ENCODE measurements at regions not wholly inside any gene's neighbourhood (a gene's known extent, or its start where the extent isn't known, plus 50 kb on each side); places are given as distances from the start of the nearest gene placed in this dataset.

GRCh38 chr12:87766044-87766443 is 263.2 kb downstream of the C12orf50 start:
- ATAC-seq (no peak), DNase-seq (ENCODE audit: low spot score) (no peak)
- Mint-ChIP-seq H3K4me1 (ENCODE audit: low read depth in 2 of 2) (no peaks in the 10 kb centered on the region), H3K27me3 (no peaks in the 10 kb centered on the region), H3K4me3 (no peak overlapping the region), H3K27ac (no peak overlapping the region), H3K9me3 (peaks cover 8% of the 10 kb centered on the region), H3K36me3 (no peaks in the 10 kb centered on the region)

GRCh38 chr12:87760943-87761342 is 268.3 kb downstream of the C12orf50 start:
- no peak overlapping the region for H3K27ac Mint-ChIP-seq
- DNase-seq (ENCODE audit: low spot score) (no peak), ATAC-seq (no peak)
- H3K9me3 Mint-ChIP-seq: peaks cover 12% of the 10 kb centered on the region
- no peaks in the 10 kb centered on the region for H3K27me3 Mint-ChIP-seq
- no peak overlapping the region for H3K4me3 Mint-ChIP-seq
- peaks cover 4% of the 10 kb centered on the region for H3K36me3 Mint-ChIP-seq
- H3K4me1 Mint-ChIP-seq (ENCODE audit: low read depth in 2 of 2): no peaks in the 10 kb centered on the region

- DNase-seq (ENCODE audit: low spot score) (no peak), ATAC-seq (no peak)
- Mint-ChIP-seq H3K27me3 (no peaks in the 10 kb centered on the region), H3K4me1 (ENCODE audit: low read depth in 2 of 2) (no peaks in the 10 kb centered on the region), H3K36me3 (peaks cover 4% of the 10 kb centered on the region), H3K27ac (no peak overlapping the region), H3K9me3 (peaks cover 23% of the 10 kb centered on the region), H3K4me3 (no peak overlapping the region)
These were observed 270.9 kb downstream of the C12orf50 start for GRCh38 chr12:87758271-87758670.

GRCh38 chr12:87756721-87757120 is 272.5 kb downstream of the C12orf50 start:
- ATAC-seq (no peak), DNase-seq (ENCODE audit: low spot score) (no peak)
- no peak overlapping the region for H3K4me3 Mint-ChIP-seq
- H3K36me3 Mint-ChIP-seq: peaks cover 4% of the 10 kb centered on the region
- H3K9me3 Mint-ChIP-seq: peaks cover 24% of the 10 kb centered on the region
- H3K4me1 Mint-ChIP-seq (ENCODE audit: low read depth in 2 of 2): no peaks in the 10 kb centered on the region
- H3K27me3 Mint-ChIP-seq: no peaks in the 10 kb centered on the region
- H3K27ac Mint-ChIP-seq: no peak overlapping the region

- H3K9me3 Mint-ChIP-seq: peaks cover 21% of the 10 kb centered on the region
- peaks cover 4% of the 10 kb centered on the region for H3K36me3 Mint-ChIP-seq
- no peak overlapping the region for H3K27ac Mint-ChIP-seq
- H3K4me1 Mint-ChIP-seq (ENCODE audit: low read depth in 2 of 2): no peaks in the 10 kb centered on the region
- H3K4me3 Mint-ChIP-seq: no peak overlapping the region
- no peak for ATAC-seq
- DNase-seq (ENCODE audit: low spot score): no peak
- H3K27me3 Mint-ChIP-seq: no peaks in the 10 kb centered on the region
These were observed 273.1 kb downstream of the C12orf50 start for GRCh38 chr12:87756111-87756510.

- no peak for DNase-seq (ENCODE audit: low spot score)
These were observed 300.1 kb downstream of the C12orf50 start for GRCh38 chr12:87728931-87729593.

GRCh38 chr12:87720967-87721366 is 308.2 kb downstream of the C12orf50 start:
- H3K36me3 Mint-ChIP-seq: peaks cover 5% of the 10 kb centered on the region
- peaks cover 20% of the 10 kb centered on the region for H3K9me3 Mint-ChIP-seq
- no peak overlapping the region for H3K27ac Mint-ChIP-seq
- H3K4me3 Mint-ChIP-seq: no peak overlapping the region
- no peaks in the 10 kb centered on the region for H3K27me3 Mint-ChIP-seq
- no peak for ATAC-seq
- DNase-seq (ENCODE audit: low spot score): no peak
- no peaks in the 10 kb centered on the region for H3K4me1 Mint-ChIP-seq (ENCODE audit: low read depth in 2 of 2)

More at GRCh38 chr12:87728931-87729593, 300.1 kb downstream of the C12orf50 start:
- H3K4me1 Mint-ChIP-seq (ENCODE audit: low read depth in 2 of 2): no peaks in the 10 kb centered on the region
- H3K36me3 Mint-ChIP-seq: no peaks in the 10 kb centered on the region
- no peak overlapping the region for H3K4me3 Mint-ChIP-seq
- no peak overlapping the region for H3K27ac Mint-ChIP-seq
- no peak for ATAC-seq
- H3K27me3 Mint-ChIP-seq: no peaks in the 10 kb centered on the region
- H3K9me3 Mint-ChIP-seq: peaks cover 17% of the 10 kb centered on the region

GRCh38 chr12:87704374-87704773 is 324.8 kb downstream of the C12orf50 start:
- no peak for ATAC-seq
- Mint-ChIP-seq H3K4me3 (no peak overlapping the region), H3K4me1 (ENCODE audit: low read depth in 2 of 2) (no peaks in the 10 kb centered on the region)

GRCh38 chr12:87690236-87690810 is 338.9 kb downstream of the C12orf50 start:
- no peak for DNase-seq (ENCODE audit: low spot score)
- no peak for ATAC-seq
- H3K27me3 Mint-ChIP-seq: no peaks in the 10 kb centered on the region
- H3K9me3 Mint-ChIP-seq: peaks cover 11% of the 10 kb centered on the region
- H3K4me1 Mint-ChIP-seq (ENCODE audit: low read depth in 2 of 2): no peaks in the 10 kb centered on the region
- H3K27ac Mint-ChIP-seq: no peak overlapping the region
- H3K4me3 Mint-ChIP-seq: no peak overlapping the region
- peaks cover 5% of the 10 kb centered on the region for H3K36me3 Mint-ChIP-seq

More at GRCh38 chr12:87704374-87704773, 324.8 kb downstream of the C12orf50 start:
- Mint-ChIP-seq H3K27ac (no peak overlapping the region), H3K9me3 (peaks cover 11% of the 10 kb centered on the region), H3K36me3 (peaks cover 6% of the 10 kb centered on the region), H3K27me3 (no peaks in the 10 kb centered on the region)
- DNase-seq (ENCODE audit: low spot score): no peak

GRCh38 chr12:87689196-87689595 is 340.0 kb downstream of the C12orf50 start:
- Mint-ChIP-seq H3K9me3 (peaks cover 11% of the 10 kb centered on the region), H3K27me3 (no peaks in the 10 kb centered on the region), H3K27ac (no peak overlapping the region), H3K4me3 (no peak overlapping the region), H3K36me3 (peaks cover 5% of the 10 kb centered on the region), H3K4me1 (ENCODE audit: low read depth in 2 of 2) (no peaks in the 10 kb centered on the region)
- DNase-seq (ENCODE audit: low spot score): no peak
- ATAC-seq: no peak

GRCh38 chr12:87687362-87687761 is 341.8 kb downstream of the C12orf50 start:
- Mint-ChIP-seq H3K4me3 (no peak overlapping the region), H3K9me3 (peaks cover 8% of the 10 kb centered on the region), H3K27ac (no peak overlapping the region), H3K36me3 (peaks cover 5% of the 10 kb centered on the region), H3K27me3 (no peaks in the 10 kb centered on the region), H3K4me1 (ENCODE audit: low read depth in 2 of 2) (no peaks in the 10 kb centered on the region)
- DNase-seq (ENCODE audit: low spot score) (no peak), ATAC-seq (no peak)

- no peak for DNase-seq (ENCODE audit: low spot score)
- Mint-ChIP-seq H3K27me3 (no peaks in the 10 kb centered on the region), H3K9me3 (peaks cover 8% of the 10 kb centered on the region), H3K4me1 (ENCODE audit: low read depth in 2 of 2) (no peaks in the 10 kb centered on the region), H3K36me3 (peaks cover 5% of the 10 kb centered on the region), H3K27ac (no peak overlapping the region), H3K4me3 (no peak overlapping the region)
- no peak for ATAC-seq
These were observed 343.5 kb downstream of the C12orf50 start for GRCh38 chr12:87685696-87686095.

GRCh38 chr12:87679251-87679650 is 349.9 kb downstream of the C12orf50 start:
- H3K27me3 Mint-ChIP-seq: no peaks in the 10 kb centered on the region
- no peaks in the 10 kb centered on the region for H3K4me1 Mint-ChIP-seq (ENCODE audit: low read depth in 2 of 2)
- no peak overlapping the region for H3K4me3 Mint-ChIP-seq
- H3K9me3 Mint-ChIP-seq: peaks cover 10% of the 10 kb centered on the region
- ATAC-seq (no peak), DNase-seq (ENCODE audit: low spot score) (no peak)
- peaks cover 4% of the 10 kb centered on the region for H3K36me3 Mint-ChIP-seq
- no peak overlapping the region for H3K27ac Mint-ChIP-seq

- Mint-ChIP-seq H3K27me3 (no peaks in the 10 kb centered on the region), H3K4me1 (ENCODE audit: low read depth in 2 of 2) (no peaks in the 10 kb centered on the region), H3K36me3 (peaks cover 4% of the 10 kb centered on the region), H3K4me3 (no peak overlapping the region), H3K9me3 (peaks cover 10% of the 10 kb centered on the region), H3K27ac (no peak overlapping the region)
- ATAC-seq: no peak
- no peak for DNase-seq (ENCODE audit: low spot score)
These were observed 350.7 kb downstream of the C12orf50 start for GRCh38 chr12:87678453-87678852.

- Mint-ChIP-seq H3K36me3 (peaks cover 4% of the 10 kb centered on the region), H3K9me3 (peaks cover 13% of the 10 kb centered on the region), H3K27me3 (no peaks in the 10 kb centered on the region), H3K27ac (no peak overlapping the region), H3K4me3 (no peak overlapping the region), H3K4me1 (ENCODE audit: low read depth in 2 of 2) (no peaks in the 10 kb centered on the region)
- no peak for DNase-seq (ENCODE audit: low spot score)
- ATAC-seq: no peak
These were observed 352.5 kb downstream of the C12orf50 start for GRCh38 chr12:87676731-87677130.
